WI38 (cell line): ENCODE measurements at regions not wholly inside any gene's neighbourhood (a gene's known extent, or its start where the extent isn't known, plus 50 kb on each side); places are given as distances from the start of the nearest gene placed in this dataset.
"Not testable (repeated sequence)": the region's sequence is repeated elsewhere in the genome, so short reads cannot be mapped to it uniquely, and the experiment has no call there.

Experiments
- H3K4me3 ChIP-seq: 2 replicates; pipeline ENCODE4 v1.5.1; 2011; ENCODE audit warnings: low read depth, mild to moderate bottlenecking, control low read depth, low read length
- TF ChIP-seq, protein P1 (sequence below): IDR thresholded peaks from 2 replicates; pipeline ENCODE4 v1.5.1; 2012; ENCODE audit warnings: low read depth, mild to moderate bottlenecking, control low read depth, low read length

DNA sequence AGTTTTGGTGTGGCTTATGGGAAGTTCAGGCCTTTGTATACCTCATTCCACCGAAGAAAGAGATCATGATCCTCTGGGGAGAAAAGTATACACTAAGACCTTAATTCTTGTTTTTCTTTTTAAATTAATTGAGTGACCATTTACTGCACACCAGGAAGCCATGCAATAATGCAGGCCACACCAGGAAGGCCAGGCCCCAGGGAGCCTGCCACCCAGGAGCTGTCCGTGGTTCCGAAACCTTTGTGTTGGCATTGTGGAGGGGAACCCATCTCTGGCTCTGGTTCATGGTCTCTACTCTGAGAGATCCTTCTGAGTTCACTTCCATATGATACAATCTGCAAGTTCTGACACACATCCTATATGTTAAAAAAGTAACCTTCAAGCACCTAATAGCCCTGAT lies 291.8 kb downstream of the MIAT start:
- TF ChIP-seq, protein P1, sequence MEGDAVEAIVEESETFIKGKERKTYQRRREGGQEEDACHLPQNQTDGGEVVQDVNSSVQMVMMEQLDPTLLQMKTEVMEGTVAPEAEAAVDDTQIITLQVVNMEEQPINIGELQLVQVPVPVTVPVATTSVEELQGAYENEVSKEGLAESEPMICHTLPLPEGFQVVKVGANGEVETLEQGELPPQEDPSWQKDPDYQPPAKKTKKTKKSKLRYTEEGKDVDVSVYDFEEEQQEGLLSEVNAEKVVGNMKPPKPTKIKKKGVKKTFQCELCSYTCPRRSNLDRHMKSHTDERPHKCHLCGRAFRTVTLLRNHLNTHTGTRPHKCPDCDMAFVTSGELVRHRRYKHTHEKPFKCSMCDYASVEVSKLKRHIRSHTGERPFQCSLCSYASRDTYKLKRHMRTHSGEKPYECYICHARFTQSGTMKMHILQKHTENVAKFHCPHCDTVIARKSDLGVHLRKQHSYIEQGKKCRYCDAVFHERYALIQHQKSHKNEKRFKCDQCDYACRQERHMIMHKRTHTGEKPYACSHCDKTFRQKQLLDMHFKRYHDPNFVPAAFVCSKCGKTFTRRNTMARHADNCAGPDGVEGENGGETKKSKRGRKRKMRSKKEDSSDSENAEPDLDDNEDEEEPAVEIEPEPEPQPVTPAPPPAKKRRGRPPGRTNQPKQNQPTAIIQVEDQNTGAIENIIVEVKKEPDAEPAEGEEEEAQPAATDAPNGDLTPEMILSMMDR: no peak
- no peak overlapping the region for H3K4me3 ChIP-seq

DNA sequence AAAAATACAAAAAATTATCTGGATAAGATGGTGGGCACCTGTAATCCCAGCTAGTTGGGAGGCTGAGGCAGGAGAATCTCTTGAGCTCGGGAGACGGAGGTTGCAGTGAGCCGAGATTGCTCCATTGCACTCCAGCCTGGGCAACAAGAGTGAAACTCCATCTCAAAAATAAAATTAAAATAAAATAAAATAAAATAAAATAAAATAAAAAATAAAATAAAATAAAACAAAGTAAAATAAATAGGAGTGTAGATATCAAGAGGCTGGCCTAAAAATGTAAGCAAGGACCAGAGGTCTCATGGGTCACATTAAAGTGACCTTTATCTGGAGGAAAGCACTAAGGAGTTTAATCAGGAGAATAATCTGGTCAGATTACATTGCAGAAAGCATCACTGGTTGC lies 293.8 kb downstream of the MIAT start:
- not testable (repeated sequence) for H3K4me3 ChIP-seq

DNA sequence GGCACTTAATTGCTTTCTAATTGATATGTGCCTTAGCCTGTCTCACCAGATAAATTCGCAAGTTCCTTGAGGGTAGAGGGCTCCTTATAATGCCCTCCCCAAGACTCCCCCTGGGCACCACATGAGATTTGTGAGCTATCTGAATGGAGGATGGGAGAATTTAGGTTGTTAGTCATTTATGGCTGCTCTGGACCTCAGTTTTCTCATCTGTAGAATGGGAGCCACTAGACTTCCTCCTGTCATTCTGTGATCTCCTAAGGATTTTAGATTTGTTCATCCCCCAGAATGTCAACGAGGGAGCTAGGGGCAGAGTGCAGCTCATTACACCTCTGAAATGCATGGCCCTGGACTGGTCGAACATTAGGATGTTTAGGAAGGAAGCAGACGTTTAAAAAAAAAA lies 294.6 kb downstream of the MIAT start:
- TF ChIP-seq, protein P1: no peak
- no peak overlapping the region for H3K4me3 ChIP-seq

DNA sequence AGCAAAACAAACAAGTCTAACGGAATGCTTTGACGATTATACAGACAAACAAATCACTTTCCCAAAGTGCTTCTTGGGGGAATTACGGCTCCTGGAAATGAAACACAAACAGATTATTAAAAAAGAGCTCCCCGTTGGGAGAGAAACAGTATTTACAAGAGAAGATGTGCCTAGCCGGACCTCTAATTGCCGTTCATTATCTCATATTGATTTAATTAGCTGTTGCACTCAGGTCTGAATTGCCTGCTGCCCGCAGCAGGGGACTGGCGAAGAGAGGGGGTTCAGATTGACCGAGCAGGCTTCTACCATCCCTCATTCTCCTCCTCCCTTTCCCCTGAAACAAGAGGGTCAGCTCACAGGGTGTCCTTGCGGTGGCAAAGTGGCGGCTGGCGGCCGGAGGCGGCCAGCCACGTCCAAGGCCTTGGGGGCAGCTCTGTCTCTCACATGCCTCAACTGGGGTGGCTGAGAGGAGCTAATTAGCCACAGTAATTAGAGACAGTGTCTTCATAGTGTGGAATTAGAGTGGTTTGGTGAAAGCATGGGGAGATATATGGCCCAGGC lies 295.1 kb downstream of the MIAT start:
- no peak overlapping the region for H3K4me3 ChIP-seq
- TF ChIP-seq, protein P1: no peak

DNA sequence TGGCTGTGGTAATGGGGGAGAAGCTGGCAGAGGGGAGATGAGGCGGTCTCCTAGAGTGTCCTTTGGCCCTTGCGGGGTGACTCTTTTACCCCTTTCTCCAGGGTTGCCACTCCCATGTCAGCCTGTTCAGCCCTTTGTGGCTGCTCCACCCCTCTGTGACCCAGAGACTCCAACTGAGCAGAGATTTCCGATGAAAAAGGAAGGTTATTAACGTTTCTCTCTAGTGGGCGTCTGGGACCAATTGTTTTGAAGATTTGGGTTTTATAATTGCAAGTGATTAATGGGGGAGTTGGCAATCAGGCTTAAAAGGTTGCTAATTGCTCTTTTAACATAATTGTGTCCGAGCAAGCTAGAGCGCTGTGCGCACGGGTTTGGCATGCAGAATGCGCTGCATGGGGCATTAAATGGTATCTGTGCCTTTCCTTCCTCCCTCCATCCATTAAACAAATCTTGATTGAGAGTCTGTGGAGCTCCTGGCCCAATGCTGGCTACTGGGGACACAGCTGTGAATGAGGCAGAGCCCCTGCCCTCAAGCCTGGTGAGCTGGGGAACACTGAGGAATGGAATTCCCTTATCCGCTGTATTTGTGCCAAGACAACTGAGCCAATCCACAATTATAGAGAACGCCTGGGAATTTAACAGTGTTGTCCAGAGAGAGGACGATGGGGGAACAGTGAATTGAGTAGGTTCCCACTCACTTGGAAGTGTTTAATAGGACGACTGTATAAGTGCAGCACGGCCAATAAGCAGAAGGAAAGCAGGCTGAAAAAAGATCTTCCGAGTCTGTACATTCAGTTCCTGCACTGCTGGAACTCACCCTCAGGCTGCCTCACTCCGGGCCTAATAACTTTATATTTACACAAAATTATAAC lies 295.9 kb downstream of the MIAT start:
- no peak overlapping the region for H3K4me3 ChIP-seq
- TF ChIP-seq, protein P1: no peak

DNA sequence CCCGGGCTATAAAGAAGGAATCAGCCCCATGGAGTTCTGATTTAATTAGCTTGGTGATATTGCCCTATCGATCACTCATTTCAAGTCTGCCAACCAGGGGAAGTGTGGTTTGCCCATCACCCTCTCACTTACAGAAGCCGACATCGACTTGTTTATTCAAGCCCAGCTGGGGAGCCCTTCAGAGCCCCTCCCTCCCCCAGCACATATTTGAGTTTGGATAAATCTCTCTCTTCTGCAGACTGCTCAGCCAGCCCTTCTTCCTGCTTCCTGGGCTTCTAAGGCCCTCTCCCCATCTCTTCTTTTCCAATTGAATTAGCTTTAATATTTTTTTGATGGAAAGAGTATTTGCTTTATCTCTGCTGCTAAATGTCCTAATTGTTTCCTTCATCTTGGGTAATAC lies 299.0 kb downstream of the MIAT start:
- H3K4me3 ChIP-seq: no peak overlapping the region
- TF ChIP-seq, protein P1: no peak

DNA sequence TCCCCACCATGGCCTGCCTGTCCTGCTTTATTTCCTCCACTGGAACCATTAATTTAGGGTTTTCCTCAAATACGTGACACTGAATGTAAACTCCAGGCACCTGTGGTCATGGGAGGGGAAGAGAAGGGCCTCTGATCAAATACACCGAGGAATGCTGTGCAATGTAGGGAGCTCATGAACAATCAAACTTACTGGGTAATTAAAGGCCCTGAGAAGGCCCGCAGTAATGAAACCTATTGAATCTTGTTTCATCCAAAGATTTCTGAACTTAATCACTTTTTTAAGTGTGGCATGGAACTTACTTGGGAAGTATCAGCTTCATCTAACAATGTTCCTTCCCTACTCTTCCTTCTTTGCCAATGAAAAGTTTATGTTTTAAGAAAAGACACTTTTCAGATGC lies 299.8 kb downstream of the MIAT start:
- H3K4me3 ChIP-seq: no peak overlapping the region
- TF ChIP-seq, protein P1: no peak
